HG02852 (cell line): ENCODE measurements at regions not wholly inside any gene's neighbourhood (a gene's known extent, or its start where the extent isn't known, plus 50 kb on each side); places are given as distances from the start of the nearest gene placed in this dataset.
"Not testable (repeated sequence)": the region's sequence is repeated elsewhere in the genome, so short reads cannot be mapped to it uniquely, and the experiment has no call there.

ENCODE experiments used
- ATAC-seq: cut with Tn5 transposase; IDR thresholded peaks from one replicate; pipeline ENCODE4 v1.9.1; 2021; ENCODE audit warnings: mild to moderate bottlenecking, moderate library complexity; ENCODE audit not compliant: unreplicated experiment

DNA sequence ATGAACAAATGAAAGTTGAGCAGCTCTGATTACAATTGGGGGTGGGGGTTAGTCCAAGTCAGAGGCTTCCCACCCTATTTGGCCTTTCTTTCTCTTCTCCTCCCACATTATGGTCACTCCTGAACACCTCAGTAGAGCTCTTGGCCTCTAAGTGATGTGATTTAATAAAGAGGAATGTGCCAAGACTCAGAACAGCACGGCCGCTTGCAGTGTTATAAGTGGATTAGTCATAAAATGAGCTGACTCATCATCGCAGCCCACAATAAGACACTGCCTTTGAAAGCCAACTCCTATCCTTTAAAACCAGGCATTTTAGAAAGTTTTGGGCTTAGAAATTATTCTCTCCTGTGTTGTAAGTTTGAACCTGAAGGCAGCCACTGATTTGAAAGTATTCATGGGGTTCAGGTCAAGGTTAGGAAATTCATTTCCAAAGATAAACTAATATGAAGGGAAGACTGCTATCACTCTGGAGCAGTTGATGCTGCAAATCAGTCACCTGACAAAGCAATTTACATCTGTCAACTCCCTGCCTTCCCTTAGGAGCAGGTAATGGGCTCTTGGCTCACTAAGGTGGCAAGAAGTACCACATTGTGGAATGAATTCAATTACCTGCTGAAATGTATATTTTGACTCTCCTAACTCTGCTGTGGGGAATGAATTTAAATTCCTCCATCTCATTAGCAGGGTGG, 283.6 kb upstream of the NMUR2 start:
- no peak for ATAC-seq

DNA sequence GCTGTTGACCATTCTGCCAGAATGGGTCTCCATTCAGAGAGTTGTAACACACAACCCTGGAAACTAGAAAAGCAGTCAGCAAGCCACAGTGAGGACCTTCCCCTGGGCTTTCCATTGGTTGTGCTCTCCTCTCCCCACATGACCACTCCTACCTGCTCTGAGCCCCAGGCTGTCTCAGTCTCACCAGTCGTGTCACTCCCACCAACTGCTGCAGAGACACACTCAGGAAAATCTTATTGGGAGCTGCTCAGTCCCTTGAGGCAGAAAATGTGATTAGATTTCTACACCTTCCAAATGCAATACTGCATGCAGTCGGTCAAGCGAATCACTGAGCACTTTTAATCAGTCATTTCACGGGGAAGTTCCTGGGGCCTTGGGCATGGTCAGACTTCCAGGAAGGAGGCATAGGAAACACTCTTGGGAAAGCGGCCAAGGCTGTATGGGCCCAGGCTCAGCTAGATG, 284.2 kb upstream of the NMUR2 start:
- no peak for ATAC-seq

- ATAC-seq = no peak
These were observed 289.2 kb upstream of the NMUR2 start for GRCh38 chr5:152694231-152694630.

GRCh38 chr5:152701305-152701949, 296.3 kb upstream of the NMUR2 start:
- ATAC-seq = no peak

DNA sequence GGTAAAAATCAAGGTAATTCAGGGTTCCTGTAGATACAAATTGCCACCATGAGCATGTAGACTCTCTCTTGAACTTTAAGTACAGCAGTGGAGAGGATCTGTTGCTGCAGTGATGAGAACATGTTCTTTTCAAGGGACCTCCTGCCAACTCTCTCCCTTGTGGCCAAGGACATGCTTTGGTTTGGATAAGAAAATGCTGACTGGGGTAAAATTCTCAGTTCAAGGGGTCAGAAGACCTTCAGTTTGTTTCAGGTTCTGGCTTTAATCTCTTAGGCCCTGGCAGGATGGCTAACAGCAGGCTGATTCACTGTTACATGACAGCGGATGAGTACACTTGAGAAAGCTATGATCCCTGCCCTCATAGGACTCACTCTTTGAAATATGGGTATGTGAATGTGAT, 299.2 kb upstream of the NMUR2 start:
- ATAC-seq = no peak

- ATAC-seq = no peak
These were observed 306.8 kb upstream of the NMUR2 start for GRCh38 chr5:152711801-152712388.

- ATAC-seq = no peak
These were observed 312.3 kb upstream of the NMUR2 start for GRCh38 chr5:152717393-152717792.

DNA sequence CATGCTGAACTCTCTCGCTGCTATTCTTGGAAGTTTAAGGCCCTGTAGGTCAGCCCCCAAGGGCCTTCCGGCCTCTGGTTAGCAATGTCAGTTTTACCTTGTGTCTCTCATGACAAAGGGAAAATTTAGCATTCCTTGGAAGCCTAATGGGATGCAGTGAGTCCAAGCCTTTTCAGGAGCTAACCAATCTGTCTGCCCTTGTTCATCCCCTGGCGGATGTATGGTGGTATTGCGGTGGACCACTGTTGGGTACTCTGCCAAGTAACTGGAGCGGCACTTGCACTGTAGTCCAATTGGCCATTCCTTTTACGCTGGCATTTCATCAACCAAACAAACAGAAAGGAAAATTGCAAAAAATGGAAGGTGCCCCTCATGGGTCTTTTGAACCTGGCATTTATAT, 318.4 kb upstream of the NMUR2 start:
- no peak for ATAC-seq

- ATAC-seq = no peak
These were observed 325.1 kb upstream of the NMUR2 start for GRCh38 chr5:152730176-152730575.

GRCh38 chr5:152736906-152737305, 331.8 kb upstream of the NMUR2 start:
- no peak for ATAC-seq

- no peak for ATAC-seq
These were observed 334.8 kb upstream of the NMUR2 start for GRCh38 chr5:152739916-152740315.

DNA sequence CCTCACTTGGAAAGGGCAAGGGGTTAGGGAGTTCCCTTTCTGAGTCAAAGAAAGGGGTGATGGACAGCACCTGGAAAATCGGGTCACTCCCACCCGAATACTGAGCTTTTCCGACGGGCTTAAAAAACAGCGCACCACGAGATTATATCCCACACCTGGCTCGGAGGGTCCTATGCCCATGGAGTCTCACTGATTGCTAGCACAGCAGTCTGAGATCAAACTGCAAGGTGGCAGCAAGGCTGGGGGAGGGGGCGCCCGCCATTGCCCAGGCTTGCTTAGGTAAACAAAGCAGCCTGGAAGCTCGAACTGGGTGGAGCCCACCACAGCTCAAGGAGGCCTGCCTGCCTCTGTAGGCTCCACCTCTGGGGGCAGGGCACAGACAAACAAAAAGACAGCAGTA, 336.0 kb upstream of the NMUR2 start:
- not testable (repeated sequence) for ATAC-seq

- not testable (repeated sequence) for ATAC-seq
These were observed 382.7 kb upstream of the NMUR2 start for GRCh38 chr5:152787709-152788217.

- ATAC-seq = no peak
These were observed 396.8 kb upstream of the NMUR2 start for GRCh38 chr5:152801886-152802285.

DNA sequence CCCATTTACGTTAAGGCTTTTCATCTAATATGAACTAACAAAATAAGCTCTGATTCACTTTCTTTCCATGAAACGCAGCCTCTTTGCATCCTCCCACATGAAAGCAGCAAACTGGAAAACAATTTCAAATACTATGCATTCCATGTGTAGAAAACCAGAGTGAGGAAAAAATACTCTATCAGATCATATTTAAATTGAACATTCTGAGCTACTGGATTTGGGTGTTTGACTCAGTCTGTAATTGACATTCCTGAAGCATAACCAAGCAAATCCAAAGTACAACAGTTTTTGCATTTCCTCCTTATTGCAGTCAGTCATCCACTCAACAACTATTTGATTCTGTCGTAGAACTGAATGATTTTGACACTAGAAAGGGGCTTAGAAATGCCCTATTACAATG, 399.1 kb upstream of the NMUR2 start:
- no peak for ATAC-seq

DNA sequence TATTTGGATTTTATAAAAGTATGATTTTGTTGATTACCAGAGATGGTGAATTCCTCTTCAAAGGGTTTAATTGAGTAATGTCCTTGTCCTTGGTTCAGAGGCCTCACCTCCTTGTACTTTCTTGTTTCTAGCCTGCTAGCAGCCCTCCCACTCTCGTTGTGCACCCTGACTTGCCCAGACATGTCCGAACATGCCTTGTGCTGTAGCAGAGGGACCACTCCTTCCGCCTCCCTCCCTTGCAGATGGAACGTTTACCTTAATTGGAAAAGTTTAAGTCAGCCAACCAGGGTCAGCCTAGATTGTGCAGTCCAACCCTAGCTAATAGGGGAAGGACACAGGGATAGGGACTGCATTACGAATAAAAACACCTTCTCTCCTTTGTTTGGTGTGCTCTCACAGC, 406.9 kb upstream of the NMUR2 start:
- no peak for ATAC-seq

GRCh38 chr5:152813526-152813925, 408.4 kb upstream of the NMUR2 start:
- no peak for ATAC-seq

DNA sequence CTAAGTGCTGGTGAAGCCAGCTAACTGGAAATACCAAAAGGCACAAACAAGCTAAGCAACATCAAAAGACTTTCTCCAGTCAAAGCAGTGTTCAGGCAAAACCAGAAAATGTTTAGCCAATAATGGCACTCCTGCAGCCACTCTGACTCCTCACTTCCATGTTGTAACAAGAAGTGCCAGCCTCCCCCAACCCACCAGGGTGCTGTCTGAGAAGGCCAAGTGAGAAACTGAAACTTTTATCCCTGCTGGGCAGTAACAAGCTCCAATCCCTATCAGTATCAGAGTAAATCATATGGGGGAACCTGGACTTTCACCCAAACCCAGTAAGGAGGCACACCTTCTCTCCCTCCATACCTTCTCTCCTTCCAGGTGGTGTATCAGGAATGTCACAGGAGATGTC, 414.8 kb upstream of the NMUR2 start:
- ATAC-seq = no peak

GRCh38 chr5:152824316-152824715, 419.2 kb upstream of the NMUR2 start:
- peak; percentile 72 for ATAC-seq

DNA sequence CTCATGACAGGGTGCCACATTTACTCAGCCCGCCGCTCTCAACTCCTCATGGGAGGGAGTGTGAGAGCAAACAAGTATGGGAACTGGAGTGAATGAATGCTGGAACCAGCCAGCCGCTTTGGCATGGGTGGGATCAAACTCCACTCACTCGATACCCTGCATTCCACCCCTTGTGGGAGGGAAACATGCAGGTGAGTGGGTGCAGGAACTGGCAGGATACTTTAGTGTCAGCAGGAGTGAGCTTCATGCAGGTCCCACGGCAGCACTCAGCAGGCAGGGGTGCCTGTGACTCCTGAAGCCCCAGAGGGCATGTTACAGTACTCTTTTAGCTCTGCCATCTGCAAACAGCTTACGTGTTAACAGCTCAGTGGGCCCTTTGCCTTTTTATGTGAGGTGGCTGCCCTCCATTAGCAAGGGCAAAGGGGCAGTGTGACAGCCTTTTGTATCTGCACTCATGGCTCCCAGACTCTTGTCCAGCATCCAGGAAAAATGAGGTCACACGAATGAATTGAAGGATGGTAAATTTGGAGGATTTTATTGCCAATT, 433.2 kb upstream of the NMUR2 start:
- no peak for ATAC-seq

DNA sequence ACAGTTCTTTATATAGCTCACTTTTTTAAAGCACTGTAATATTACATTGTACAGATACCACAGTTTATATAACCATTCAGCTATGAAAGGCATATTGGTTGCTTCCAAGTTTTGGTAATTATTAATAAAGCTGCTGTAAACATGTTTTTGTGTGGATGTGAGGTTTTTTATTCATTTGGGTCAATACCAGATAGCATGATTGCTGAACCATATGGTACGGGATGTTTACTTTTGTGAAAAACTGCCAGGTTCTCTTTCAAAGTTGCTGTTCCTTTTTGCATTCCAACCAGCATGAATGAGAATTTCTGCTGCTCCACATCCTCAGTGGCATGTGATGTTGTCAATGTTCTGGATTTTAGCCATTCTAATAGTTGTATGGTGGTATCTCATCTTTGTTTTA, 439.6 kb upstream of the NMUR2 start:
- ATAC-seq = no peak

GRCh38 chr5:152853361-152853760, 448.3 kb upstream of the NMUR2 start:
- ATAC-seq = no peak
